IPS-20b (cell line): ENCODE measurements at regions not wholly inside any gene's neighbourhood (a gene's known extent, or its start where the extent isn't known, plus 50 kb on each side); places are given as distances from the start of the nearest gene placed in this dataset.

Source experiments
- H3K27ac ChIP-seq: one replicate; pipeline ENCODE4 v1.5.1; 2013; ENCODE audit warnings: low read length
- H3K27me3 ChIP-seq: 2 replicates; pipeline ENCODE4 v1.6.1; 2013; ENCODE audit warnings: mild to moderate bottlenecking, low read length, inconsistent platforms; ENCODE audit not compliant: insufficient read depth
- H3K36me3 ChIP-seq: 2 replicates; pipeline ENCODE4 v1.6.1; 2013; ENCODE audit warnings: low read depth, mild to moderate bottlenecking, inconsistent platforms, low read length, moderate library complexity; ENCODE audit not compliant: insufficient read depth
- H3K4me1 ChIP-seq: 2 replicates; pipeline ENCODE4 v1.6.1; 2013; ENCODE audit warnings: mild to moderate bottlenecking, control low read depth, inconsistent platforms, low read length, moderate library complexity; ENCODE audit not compliant: insufficient read depth
- H3K4me3 ChIP-seq: 2 replicates; pipeline ENCODE4 v1.5.1; 2013; ENCODE audit warnings: mild to moderate bottlenecking, low read length, inconsistent platforms
- H3K9ac ChIP-seq: 2 replicates; pipeline ENCODE4 v1.6.1; 2013; ENCODE audit warnings: low read depth, mild to moderate bottlenecking, inconsistent platforms, low read length, moderate library complexity
- H3K9me3 ChIP-seq: 2 replicates; pipeline ENCODE4 v1.6.1; 2013; ENCODE audit warnings: mild to moderate bottlenecking, low read depth, low read length, inconsistent platforms; ENCODE audit not compliant: insufficient read depth

- Histone ChIP-seq H3K4me1 (peaks cover 16% of the 10 kb centered on the region), H3K9me3 (no peaks in the 10 kb centered on the region), H3K36me3 (no peaks in the 10 kb centered on the region), H3K27me3 (no peaks in the 10 kb centered on the region), H3K9ac (no peak overlapping the region), H3K4me3 (no peak overlapping the region), H3K27ac (no peak overlapping the region)
Measured at GRCh38 chr2:22248851-22249250, 1125.1 kb downstream of the TDRD15 start.

DNA sequence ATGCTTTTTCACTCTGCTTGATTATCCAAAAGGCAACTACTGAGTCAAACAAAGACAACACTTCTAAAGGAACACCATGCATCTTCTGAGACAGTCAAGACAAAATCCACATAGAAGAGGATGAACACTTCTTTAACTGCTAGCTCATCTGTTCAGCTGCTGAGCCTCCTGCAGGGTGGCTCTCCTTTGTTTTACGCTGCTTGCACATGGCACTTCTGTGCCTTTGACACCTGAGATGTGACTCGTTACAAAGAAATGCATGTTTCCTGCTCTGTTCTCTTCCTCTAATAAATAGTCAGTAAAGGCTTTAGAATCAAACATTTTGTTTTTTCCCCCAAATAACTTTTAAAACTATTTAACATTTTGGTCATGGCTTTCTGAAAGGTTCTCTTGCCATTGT is 1129.4 kb downstream of the TDRD15 start:
- Histone ChIP-seq H3K9ac (no peak overlapping the region), H3K27me3 (no peaks in the 10 kb centered on the region), H3K9me3 (no peaks in the 10 kb centered on the region), H3K27ac (no peak overlapping the region), H3K4me3 (no peak overlapping the region), H3K4me1 (peaks cover 11% of the 10 kb centered on the region; the same call in 1 of the 2 replicates), H3K36me3 (no peaks in the 10 kb centered on the region)

DNA sequence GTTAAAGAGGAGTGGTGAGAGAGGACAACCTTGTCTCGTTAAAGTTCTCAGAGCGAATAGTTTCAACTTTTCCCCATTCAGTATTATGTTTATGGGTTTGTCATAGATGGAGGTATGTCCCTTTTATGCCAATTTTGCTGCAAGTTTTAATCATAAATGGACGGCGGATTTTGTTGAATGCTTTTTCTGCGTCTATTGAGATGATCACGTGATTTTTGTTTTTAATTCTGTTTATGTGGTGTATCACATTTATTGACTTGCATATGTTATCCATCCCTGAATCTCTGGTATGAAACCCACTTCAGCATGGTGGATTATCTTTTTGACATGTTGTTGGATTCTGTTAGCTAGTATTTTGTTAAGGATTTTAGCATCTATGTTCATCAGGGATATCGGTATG is 1123.8 kb upstream of the KLHL29 start:
- Histone ChIP-seq H3K4me1 (no peaks in the 10 kb centered on the region), H3K27me3 (no peaks in the 10 kb centered on the region), H3K27ac (no peak overlapping the region), H3K9me3 (no peaks in the 10 kb centered on the region), H3K9ac (no peak overlapping the region), H3K4me3 (no peak overlapping the region), H3K36me3 (no peaks in the 10 kb centered on the region)

DNA sequence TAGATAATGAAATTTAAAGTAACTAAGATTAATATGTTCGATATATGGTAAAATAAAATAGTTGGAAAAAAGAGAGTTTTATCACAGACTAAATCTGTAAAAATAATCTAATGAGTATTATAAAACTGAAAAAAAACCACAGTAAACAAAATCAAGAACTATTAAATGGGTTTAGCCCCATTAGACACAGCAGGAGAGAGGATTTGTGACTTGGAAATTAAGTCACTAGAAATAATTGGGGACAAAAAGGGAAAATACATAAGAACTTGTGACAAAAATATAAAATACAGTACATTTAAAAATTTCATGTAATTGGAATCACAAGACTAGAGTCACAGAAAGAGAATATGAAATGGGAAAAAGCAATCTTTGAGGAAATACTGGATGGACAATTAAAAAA is 1114.6 kb upstream of the KLHL29 start:
- H3K9me3 ChIP-seq: peaks cover 2% of the 10 kb centered on the region; the same call in 1 of the 2 replicates
- H3K36me3 ChIP-seq: no peaks in the 10 kb centered on the region
- H3K4me1 ChIP-seq: no peaks in the 10 kb centered on the region
- no peak overlapping the region for H3K9ac ChIP-seq
- no peaks in the 10 kb centered on the region for H3K27me3 ChIP-seq
- H3K27ac ChIP-seq: no peak overlapping the region
- no peak overlapping the region for H3K4me3 ChIP-seq

- no peak overlapping the region for H3K27ac ChIP-seq
- H3K4me1 ChIP-seq: no peaks in the 10 kb centered on the region
- H3K36me3 ChIP-seq: no peaks in the 10 kb centered on the region
- H3K4me3 ChIP-seq: no peak overlapping the region
- no peaks in the 10 kb centered on the region for H3K27me3 ChIP-seq
- peaks cover 2% of the 10 kb centered on the region; the same call in 1 of the 2 replicates for H3K9me3 ChIP-seq
- no peak overlapping the region for H3K9ac ChIP-seq
Measured at GRCh38 chr2:22273853-22274252, 1111.1 kb upstream of the KLHL29 start.

- H3K9me3 ChIP-seq: peaks cover 2% of the 10 kb centered on the region; the same call in 1 of the 2 replicates
- no peaks in the 10 kb centered on the region for H3K36me3 ChIP-seq
- H3K9ac ChIP-seq: no peak overlapping the region
- H3K4me3 ChIP-seq: no peak overlapping the region
- H3K27me3 ChIP-seq: no peaks in the 10 kb centered on the region
- H3K27ac ChIP-seq: no peak overlapping the region
- H3K4me1 ChIP-seq: no peaks in the 10 kb centered on the region
Measured at GRCh38 chr2:22274661-22275060, 1110.3 kb upstream of the KLHL29 start.

DNA sequence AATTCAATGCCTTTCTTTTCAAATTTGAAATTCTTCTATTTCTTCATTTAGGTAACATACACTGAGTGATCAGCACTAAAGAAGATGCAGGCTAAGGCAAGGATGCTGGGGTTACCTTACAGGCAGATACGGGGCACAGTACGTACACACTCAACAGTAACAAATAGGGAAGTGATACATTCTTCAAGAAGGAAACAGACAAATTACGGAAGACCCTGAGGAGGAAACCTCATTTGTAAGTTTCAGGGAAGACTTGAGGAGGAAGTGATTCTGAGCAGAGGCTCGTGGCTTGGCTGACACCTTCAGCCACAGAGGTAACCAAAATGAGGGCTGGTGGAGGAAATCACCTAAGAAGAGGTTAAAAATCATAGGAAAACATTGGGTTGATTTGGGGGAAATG is 1108.3 kb upstream of the KLHL29 start:
- Histone ChIP-seq H3K4me3 (no peak overlapping the region), H3K9me3 (no peaks in the 10 kb centered on the region), H3K27me3 (no peaks in the 10 kb centered on the region), H3K4me1 (no peaks in the 10 kb centered on the region), H3K36me3 (no peaks in the 10 kb centered on the region), H3K27ac (no peak overlapping the region), H3K9ac (no peak overlapping the region)

GRCh38 chr2:22279541-22279940 is 1105.4 kb upstream of the KLHL29 start:
- Histone ChIP-seq H3K36me3 (no peaks in the 10 kb centered on the region), H3K4me3 (no peak overlapping the region), H3K9me3 (no peaks in the 10 kb centered on the region), H3K4me1 (no peaks in the 10 kb centered on the region), H3K27ac (no peak overlapping the region), H3K27me3 (no peaks in the 10 kb centered on the region), H3K9ac (no peak overlapping the region)

DNA sequence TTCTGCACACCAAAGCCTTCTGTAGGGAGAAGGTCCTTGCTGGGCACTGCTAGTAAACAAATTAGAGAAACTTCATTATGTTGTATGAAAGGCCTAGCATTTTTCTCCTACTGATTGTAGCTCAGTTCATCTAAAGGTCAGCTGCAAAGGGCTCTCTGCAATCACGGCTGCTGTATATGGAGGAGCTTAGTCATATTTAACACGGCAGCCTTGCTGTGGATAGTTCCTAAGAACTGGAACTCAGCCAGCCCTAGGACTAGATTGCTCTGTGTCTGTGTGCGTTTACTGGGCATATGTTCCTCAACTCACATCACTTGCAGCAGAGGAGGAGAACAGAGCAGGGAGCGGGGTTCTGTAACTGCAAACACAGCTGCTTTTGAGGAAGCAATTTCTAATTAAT is 1103.9 kb upstream of the KLHL29 start:
- H3K4me1 ChIP-seq: no peaks in the 10 kb centered on the region
- no peak overlapping the region for H3K4me3 ChIP-seq
- no peak overlapping the region for H3K9ac ChIP-seq
- no peak overlapping the region for H3K27ac ChIP-seq
- H3K36me3 ChIP-seq: no peaks in the 10 kb centered on the region
- H3K27me3 ChIP-seq: no peaks in the 10 kb centered on the region
- H3K9me3 ChIP-seq: no peaks in the 10 kb centered on the region

- Histone ChIP-seq H3K4me1 (no peaks in the 10 kb centered on the region), H3K27ac (no peak overlapping the region), H3K9me3 (no peaks in the 10 kb centered on the region), H3K9ac (no peak overlapping the region), H3K27me3 (no peaks in the 10 kb centered on the region), H3K36me3 (no peaks in the 10 kb centered on the region), H3K4me3 (no peak overlapping the region)
Measured at GRCh38 chr2:22282220-22282619, 1102.8 kb upstream of the KLHL29 start.

- no peak overlapping the region for H3K4me3 ChIP-seq
- no peak overlapping the region for H3K27ac ChIP-seq
- H3K27me3 ChIP-seq: no peaks in the 10 kb centered on the region
- H3K4me1 ChIP-seq: no peaks in the 10 kb centered on the region
- no peaks in the 10 kb centered on the region for H3K36me3 ChIP-seq
- no peaks in the 10 kb centered on the region for H3K9me3 ChIP-seq
- no peak overlapping the region for H3K9ac ChIP-seq
Measured at GRCh38 chr2:22282916-22283315, 1102.1 kb upstream of the KLHL29 start.

DNA sequence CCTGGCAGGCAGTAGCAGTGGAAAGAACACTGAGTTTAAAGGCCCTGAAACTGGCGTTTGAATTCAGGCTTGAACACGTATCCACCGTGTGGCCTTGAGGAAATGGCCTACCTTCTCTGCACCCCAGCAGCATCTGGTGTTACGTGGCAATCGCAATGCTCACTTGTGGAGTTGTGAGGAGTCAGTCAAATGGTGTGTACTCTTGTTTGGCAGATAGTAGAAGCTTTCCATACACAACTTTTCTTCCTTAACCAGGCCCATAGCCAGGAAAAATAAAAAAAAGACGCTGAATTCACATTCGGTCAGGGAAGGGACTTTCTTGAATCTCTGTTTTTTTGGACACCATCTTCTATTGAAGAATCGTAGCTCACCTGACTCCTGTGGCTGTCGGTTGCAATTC is 1101.5 kb upstream of the KLHL29 start:
- Histone ChIP-seq H3K9ac (no peak overlapping the region), H3K4me1 (no peaks in the 10 kb centered on the region), H3K9me3 (no peaks in the 10 kb centered on the region), H3K27ac (no peak overlapping the region), H3K4me3 (no peak overlapping the region), H3K27me3 (no peaks in the 10 kb centered on the region), H3K36me3 (no peaks in the 10 kb centered on the region)

- Histone ChIP-seq H3K9ac (no peak overlapping the region), H3K4me1 (no peaks in the 10 kb centered on the region), H3K4me3 (no peak overlapping the region), H3K27ac (no peak overlapping the region), H3K36me3 (no peaks in the 10 kb centered on the region), H3K9me3 (no peaks in the 10 kb centered on the region), H3K27me3 (no peaks in the 10 kb centered on the region)
Measured at GRCh38 chr2:22290302-22290701, 1094.7 kb upstream of the KLHL29 start.
